Stimulated activated CD8-positive, alpha-beta memory T cell treated with anti-CD3 and anti-CD28 coated beads, Interleukin-15, amount 100 ng/mL, for 24 hours (primary cell): ENCODE measurements at regions not wholly inside any gene's neighbourhood (a gene's known extent, or its start where the extent isn't known, plus 50 kb on each side); places are given as distances from the start of the nearest gene placed in this dataset.

Source experiments
- DNase-seq: peaks from one replicate; pipeline ENCODE4 v3.0.0-alpha.2; 2020; ENCODE audit warnings: low read depth

DNA sequence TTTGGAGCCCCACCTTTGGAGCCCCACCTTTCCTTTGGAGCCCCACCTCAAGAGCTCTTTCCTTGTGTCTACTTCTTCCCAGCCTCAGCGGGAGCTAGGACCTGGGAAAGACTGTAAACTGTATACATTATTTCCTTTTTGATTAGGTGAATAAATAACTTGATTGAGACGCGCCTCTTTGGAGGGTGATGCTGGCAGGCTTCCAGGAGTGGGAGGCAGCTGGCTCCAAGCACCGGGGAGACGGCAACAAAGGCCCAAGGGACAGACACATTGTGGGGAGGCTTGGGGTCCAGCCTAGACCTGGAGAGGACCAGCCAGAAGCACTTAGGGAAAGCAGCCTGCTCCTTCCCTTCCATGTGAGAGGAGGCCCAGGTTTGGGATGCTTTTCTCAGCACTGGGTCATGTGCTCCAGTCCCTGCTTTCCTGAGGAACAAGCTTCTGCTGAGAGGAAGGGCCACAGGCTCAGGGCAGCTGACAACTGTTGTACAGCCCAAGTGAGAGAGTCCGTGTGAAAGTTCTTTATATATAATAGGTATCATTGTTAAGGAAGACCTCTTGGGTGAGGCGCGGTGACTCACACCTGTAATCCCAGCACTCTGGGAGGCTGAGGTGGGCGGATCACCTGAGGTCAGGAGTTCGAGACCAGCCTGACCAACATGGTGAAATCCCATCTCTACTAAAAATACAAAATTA, 297.2 kb upstream of the SLC14A2 start:
- DNase-seq: no peak

DNA sequence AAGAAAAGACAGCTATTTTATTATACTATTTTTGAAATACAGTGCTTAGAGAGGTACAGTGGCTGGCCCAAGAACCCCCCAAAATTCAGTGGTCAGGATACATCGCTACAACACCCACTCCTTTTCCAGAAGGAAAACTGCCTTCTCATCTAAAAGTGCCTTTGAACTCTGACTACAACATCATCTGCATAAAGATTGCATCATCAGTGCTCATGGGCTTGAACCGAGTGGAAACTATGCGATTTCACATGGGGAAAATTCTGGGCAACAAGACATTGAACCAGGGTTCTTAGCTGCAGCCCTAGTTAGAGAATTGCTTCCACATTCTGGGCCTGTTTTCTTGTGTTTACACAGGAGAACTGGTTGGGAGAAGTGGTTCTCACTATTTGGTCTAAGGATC, 294.6 kb upstream of the SLC14A2 start:
- DNase-seq: no peak

DNA sequence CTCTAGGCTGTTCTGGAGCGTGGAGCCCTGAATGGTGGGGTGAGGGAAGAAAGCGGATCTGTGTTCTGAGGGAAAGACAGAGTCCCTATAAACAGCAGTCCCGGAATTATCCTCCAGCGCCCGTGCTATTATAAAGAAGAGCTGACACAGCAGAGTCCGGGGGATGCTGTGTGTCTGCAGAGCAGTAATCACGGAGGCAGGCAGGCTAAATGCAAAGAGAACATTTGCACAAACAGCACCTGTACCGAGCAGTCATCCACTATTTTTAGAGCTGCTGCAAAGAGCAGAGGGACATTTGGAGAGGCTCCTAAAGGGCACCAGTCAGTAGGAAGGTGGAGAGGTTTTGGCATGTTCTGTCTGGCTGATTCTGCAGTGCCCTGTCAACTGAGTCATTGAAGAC, 293.8 kb upstream of the SLC14A2 start:
- DNase-seq: no peak

DNA sequence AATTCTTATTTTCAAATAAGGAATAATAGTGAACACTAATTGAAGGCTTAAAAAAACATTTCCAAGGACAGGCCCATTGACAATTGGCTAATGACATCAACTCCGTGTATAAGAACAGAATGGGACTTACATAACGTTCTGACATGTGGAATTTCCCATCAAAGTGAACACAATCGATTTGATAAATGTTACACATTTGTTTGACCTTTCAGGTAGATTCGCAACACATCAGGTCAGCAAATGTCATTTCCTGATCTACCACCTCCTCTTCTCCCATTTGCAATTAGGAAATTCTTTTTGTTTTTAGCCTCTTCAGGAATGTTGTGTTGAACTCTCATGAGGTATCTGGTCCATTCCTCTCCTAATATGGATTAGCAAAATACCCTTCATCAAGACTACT, 292.9 kb upstream of the SLC14A2 start:
- DNase-seq: no peak

DNA sequence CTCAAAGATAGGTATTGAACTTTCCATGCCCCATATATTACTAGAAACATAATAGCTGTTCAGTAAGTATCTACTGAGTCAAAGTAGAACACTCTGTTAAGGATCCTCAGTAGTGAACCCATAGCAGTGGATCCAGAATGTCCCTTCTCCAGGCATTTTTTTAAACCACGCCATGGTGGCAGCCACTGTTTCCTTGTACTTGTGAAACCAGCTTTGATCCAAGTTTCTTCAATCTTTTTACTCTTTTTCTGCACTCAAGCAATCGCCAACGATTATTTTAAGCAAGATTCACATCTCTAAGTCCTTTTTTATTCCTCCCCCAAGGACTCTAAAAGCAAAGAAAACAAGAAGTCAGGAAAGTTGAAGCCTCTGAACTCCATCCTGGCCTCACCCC, 291.2 kb upstream of the SLC14A2 start:
- no peak for DNase-seq

DNA sequence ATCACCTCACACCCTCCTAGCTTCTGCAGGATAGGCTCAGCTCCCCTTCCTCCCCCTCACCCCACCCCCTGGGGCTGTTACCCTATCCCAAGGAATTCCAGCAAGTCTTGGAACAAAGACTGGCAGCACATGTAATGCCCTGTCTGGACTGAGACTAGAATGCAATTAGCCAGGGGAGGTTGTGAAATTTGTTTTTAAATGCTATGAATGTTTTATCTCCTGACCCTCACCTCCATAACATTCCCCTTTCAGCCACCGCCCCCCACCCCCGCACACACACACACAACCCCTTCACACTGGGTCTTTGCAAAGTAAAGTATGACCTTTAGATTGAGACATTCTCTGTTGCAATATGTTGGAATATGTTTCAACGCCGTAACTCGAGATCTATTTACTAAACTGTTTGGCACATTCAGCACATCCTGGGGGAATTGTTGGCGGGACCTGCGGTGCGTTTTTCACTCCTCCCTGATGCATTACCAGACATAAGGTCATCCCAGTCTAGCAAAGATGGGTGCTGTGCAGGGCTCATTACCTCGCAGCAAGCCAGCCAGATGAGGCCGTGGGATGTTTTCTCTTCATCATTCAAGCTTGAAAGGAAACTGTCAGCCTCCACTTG, 290.7 kb upstream of the SLC14A2 start:
- no peak for DNase-seq

DNA sequence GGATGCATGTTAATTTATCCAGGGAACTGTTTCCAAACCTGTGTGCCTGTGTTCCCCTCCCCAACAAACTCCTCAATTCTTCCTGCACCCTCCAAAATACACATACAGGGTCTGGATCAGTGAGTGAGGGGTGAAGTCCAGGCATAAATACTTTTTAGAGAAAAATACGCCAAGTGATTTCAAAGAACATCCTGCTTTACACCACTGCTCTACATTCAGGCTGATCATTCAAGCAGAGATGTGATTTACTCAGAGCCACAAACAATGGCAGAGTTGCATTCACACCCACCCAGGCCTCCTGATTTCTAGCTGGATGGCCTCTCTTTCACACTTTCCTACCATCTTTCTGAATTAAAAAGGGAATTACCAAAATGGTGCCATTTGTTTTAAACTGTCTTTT, 289.5 kb upstream of the SLC14A2 start:
- no peak for DNase-seq

DNA sequence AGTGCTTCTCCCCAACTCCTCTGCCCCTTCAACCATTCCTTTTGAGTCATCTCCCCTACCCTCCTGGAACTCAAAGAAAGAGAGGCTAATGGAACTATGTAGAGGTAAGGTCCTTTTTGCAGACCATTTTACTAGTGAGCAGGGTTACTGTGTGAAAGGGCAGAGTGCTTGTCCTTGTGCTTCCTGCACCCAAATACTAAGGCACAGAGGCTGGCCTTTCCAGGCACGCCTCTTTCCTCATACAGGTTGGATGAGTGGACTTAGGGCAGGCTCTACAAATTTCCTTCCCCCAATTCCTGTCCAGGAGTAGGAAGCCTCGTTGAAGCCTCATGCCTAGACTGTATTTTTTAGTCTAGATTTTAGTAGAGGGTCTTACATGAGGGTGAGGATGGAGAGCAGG, 288.8 kb upstream of the SLC14A2 start:
- no peak for DNase-seq

DNA sequence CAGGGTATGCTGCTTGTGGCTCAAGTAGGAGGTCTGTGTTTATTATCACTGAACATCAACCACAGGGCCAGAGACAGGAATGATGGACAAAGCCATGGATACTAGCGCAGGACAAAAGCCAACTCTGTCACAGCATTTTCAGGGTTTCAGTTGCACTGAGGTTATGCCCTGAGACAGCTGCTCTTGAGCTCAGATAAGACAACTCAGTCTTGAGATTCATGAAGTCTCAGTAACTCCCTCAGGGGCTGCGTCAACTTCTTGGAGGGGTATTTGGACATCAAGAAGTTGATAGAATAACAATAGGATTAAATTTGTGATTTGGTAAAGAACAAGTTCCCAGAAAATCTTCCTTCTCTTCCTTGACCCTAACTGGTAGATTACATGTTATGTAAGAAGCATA, 287.0 kb upstream of the SLC14A2 start:
- no peak for DNase-seq

DNA sequence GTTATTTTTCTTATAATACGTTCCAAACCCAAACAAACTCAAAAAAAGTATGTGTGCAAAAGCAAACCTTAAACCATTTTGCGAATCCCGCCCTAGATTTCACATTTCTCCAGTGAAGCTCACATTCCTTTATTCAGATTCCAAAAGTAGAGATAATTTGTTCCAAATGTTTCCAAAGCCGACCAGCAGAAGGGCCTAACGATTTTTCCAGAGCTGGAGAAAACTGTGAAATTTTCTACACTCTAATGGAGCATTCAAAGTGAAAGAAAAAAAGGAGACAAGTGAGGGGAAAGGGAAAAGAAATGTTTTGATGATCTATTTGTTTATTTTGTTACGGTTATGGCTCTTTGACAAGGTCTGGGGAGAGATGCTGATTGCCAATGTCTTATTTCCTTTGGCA, 286.5 kb upstream of the SLC14A2 start:
- no peak for DNase-seq

DNA sequence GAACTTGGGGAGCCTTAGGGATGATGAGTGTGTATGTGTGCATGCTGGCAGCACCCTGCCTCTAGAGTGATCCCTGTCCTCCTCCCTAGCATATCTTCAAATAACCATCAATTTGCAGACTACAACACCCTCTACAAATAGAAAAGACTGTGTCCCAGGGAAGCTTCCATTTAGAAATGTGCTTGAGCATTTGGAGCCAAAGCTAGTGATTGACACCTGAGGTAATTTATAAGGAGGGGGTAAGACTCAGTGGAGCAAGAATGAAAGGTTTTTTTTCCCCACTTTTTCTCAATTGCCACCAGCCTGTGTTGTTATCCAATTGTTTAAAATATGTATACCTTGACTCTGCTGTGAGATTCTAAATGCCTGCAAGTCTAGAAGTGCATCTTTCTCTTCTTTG, 286.0 kb upstream of the SLC14A2 start:
- DNase-seq: no peak

DNA sequence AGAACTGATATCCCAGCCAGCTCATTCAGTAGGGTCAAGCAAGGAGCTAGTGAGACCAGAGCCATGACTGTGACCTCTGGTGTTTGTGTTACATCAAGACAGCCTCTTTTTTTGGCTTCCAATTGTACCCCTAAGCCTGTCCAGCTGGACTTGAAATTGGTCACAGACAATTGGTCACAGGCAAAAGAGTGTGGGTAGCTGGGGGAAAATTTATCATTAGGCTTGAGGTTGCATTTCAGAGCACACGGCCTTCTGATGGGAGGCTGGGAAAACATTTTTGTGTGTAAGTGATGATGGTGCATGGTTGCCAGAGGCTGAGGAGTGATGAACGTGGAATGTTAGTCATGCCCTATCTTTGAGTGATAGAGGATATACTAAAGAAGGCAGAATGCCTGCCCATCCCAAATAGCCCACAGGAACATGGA, 285.1 kb upstream of the SLC14A2 start:
- no peak for DNase-seq

DNA sequence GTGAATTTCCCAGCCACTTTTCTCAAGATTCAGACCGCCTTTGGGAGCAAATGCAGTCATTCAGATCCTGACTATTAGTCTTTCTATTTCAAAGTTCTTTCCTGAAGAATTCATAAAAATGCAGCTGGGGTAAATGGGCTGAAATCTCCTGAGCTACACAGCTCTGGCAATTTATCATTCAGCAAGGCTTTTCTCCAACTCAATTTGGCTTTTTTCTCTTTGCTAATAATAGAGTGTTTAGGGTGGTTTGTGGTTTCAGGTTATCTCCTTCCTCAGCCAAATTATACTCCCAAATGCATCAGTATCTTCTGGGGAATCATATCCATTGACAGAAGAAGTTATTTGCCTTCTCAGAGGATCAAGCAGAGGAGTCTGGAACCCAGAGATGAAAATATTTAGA, 282.4 kb upstream of the SLC14A2 start:
- no peak for DNase-seq

DNA sequence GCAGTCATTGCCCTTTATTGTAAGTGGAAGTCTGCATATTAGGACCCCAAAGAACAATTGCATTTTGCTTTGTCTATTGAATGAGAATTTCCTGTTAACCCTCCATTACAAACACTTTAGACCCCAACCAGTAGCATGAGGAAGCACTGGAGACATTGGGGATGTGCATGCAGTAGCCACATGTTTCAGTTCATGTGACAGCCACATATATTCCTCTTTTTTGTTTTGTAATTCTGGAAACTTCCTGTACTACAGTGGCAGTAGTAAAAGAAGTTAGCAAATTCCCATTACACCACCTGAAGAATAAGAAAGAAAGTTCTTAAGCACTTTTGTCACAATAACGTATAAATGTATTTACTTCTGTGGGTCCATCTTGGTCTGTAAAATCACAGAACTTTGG, 281.1 kb upstream of the SLC14A2 start:
- DNase-seq: no peak

DNA sequence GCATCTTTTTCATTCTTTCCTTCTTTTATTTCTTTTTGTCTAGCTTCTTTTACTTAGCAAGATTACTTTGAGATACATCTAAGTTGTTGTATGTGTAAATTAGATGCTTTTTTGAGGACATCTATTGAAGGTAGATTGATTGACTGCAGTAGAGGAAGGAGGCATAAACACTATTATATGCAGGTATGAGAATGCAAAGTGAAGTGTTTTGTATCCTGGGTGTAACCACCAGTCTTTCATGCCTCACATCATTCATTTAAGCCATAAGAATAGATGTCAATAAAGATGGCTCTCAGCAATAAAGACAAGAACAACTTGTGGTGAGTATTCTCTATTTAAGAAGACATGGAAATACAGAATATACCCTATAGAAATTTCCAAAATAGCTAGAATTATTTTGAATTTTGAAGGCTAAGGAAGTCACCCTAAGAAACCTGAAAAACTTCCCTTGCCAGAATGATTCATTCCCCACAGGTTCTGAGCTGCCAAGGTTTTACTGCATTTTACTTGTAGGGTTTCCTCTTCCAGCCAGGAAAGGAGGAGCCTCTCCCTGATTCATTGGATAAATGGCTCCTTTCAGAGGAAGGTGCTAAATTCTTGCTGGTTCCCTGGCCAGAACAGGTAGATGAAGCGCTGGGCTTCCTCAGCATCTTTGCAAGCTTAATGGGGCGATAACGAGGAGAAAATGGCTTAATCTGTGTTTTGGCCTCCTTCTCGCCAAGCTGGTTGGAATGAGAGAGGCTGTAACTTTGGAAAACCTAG, 279.8 kb upstream of the SLC14A2 start:
- DNase-seq: no peak

DNA sequence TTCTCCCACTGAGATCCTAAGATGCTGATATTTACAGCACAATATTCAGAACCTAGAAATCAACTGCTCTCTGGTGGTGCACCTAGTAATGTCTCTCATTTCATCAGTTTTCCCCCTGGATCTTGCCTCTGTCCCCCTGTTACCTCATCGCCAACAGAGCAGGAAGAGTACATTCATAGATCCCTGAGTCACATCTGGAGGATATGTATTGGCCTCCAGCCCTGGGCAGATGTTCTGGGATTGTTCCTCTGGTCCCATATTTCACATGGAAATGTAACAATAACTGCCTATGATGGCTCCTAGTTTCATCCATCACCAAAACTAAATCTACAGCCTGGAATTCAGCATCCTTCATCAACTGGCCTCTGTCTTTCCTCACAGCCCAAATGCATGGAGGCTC, 278.8 kb upstream of the SLC14A2 start:
- no peak for DNase-seq

DNA sequence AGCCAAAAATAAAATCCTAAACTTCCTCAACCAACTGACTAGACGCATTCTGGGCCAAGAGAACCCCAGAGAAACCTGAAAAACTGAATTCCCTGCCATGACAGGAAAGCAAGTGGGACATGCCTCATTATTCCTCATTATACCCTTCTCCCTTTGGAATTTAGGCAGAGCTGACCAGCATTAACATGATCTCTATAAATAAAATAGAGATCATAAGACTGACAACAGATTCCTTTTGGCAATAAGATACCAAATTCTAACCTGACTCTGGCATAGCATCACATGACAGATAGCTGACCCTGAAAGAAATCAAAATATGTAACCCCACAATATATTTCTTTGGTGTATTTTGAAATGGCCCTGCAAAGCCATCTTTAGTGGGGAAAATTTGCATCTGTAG, 277.8 kb upstream of the SLC14A2 start:
- DNase-seq: no peak

DNA sequence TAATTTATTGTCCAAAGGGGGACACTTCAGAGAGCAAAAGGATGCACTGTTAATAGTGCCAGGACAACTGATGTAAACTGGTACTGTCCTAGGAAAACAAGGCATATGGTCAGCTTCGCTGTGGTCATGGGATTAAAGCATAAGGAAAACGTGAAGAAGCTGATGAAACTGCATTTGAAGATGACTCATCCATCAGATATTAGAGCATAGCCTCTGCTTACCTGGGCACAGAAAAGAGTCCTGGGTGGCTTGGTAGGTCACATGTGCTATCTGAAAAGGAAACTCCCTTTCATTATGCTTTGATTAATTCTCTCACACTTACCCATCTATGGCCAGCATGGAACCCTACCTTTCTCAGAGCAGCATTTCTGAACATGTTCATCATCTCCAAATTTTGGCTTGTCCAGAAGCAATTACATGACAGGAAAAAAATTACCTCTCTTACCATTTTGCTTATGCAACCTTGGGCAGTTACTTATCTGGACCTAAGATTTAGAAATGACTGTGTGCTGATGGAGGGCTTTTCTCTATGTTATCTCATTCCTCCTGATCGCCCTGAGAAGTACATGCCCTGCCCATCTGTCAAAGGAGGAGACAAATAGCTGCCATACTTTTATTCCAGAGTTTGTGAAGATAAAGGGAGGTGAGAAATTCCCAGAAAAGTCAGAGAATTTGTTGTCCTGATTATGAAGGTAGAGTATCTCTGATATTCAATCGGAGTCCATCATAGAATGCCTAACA, 275.3 kb upstream of the SLC14A2 start:
- no peak for DNase-seq

DNA sequence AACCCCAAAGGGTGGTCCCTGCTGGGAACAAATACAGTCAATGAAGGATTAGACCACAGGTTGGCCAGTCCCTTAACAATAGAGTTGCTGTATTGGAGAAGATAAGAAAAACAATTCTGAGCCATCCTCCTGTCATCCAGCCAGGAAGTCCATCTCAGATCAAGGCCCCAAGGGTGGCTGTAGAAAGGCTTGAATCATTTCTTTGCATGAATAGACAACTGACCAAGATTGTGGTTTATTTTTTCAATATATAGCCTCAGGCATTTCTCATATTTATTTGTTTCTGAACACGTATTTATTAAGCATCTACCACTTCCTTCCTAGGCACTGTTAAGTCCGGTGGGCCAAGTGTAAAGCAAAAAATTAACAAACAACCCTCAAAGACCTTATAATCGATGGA, 274.4 kb upstream of the SLC14A2 start:
- DNase-seq: no peak

DNA sequence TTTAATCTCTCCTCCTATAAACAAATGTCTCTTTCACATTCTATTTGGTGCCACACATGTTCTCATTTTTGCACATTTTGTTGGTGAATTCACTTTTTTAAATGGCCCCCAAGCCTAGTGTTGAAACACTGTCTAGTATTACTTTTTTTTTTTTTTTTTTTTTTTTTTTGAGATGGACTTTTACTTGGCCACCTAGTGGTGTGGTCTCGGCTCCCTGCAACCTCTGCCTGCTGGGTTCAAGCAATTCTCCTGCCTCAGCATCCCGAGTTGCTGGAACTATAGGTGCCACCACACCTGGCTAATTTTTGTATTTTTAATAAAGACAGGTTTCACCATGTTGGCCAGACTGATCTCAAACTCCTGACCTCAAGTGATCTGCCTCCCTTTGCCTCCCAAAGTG, 273.8 kb upstream of the SLC14A2 start:
- no peak for DNase-seq

DNA sequence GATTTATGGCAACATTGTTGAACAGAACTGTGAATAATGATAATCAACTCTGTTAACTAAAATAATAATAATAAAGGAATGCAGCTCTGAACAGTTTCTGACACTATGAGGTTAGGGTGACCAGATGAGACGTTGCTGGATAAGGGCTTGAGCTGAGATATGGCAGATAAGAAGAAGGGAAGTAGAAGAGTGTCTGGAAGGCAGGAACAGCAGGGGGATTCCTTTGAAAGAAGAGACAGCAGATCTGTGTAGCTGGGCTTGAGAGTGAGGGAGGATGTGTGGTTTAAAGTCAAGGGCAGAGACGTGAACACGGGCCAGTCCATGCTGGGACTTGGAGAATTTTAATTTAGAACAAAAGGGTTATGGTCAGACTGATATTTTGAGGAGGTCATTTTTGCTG, 273.1 kb upstream of the SLC14A2 start:
- no peak for DNase-seq

DNA sequence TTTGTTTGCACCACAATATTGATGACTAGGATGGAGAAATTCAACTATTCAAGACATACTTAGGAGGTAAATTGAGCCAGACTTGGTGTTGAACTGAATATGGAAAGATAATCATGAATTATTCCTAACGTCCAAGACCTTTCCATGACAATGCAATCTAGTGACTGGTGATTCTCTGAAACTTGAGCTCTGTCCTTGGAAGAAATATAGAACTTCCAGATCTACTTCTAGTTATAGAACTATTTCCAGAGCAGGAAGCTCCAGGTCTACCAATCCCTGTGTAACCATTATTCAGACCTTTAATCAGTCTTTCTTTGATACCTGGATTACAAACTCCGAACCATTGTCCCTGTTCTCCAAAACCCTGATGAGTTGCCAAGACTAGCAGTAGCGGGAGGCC, 272.6 kb upstream of the SLC14A2 start:
- DNase-seq: no peak

DNA sequence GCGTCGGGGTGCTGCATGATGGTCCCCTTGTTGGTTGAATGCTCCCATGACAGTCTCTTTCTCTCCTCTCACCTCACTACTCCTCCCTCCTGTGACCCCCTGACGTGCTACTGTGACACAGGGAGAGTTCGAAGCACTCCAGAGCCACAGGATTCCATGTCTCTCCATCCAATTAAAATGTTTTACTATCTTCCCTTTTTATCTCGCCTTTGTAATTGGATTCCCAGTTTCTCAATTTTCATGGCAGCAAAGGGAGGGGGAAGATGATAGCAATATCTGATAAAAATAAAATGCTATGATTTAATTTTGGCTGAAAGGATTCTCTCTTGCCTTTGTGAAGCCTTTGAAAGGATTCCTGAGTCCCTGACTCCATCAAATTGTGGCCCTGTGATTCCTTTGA, 271.9 kb upstream of the SLC14A2 start:
- DNase-seq: no peak
